Large intestine (tissue), 3 donors: ENCODE measurements at regions not wholly inside any gene's neighbourhood (a gene's known extent, or its start where the extent isn't known, plus 50 kb on each side); places are given as distances from the start of the nearest gene placed in this dataset.
"Not testable (repeated sequence)": the region's sequence is repeated elsewhere in the genome, so short reads cannot be mapped to it uniquely, and the experiment has no call there.

Source experiments
- DNase-seq, 2 donors: peaks; one replicate each; pipeline versions ENCODE4 v3.0.0 to v3.0.0-alpha.2; 2013
- H3K27ac ChIP-seq: one replicate; pipeline ENCODE4 v1.5.1; 2013; ENCODE audit warnings: low read length
- H3K27me3 ChIP-seq: 2 replicates; pipeline ENCODE4 v1.6.1; 2013; ENCODE audit warnings: low read length; ENCODE audit not compliant: control insufficient read depth, insufficient read depth
- H3K36me3 ChIP-seq: 2 replicates; pipeline ENCODE4 v1.6.1; 2013; ENCODE audit warnings: low read length; ENCODE audit not compliant: control insufficient read depth, insufficient read depth
- H3K4me1 ChIP-seq: one replicate; pipeline ENCODE4 v1.6.1; 2013; ENCODE audit warnings: low read length; ENCODE audit not compliant: control insufficient read depth, insufficient read depth
- H3K4me3 ChIP-seq: one replicate; pipeline ENCODE4 v1.5.1; 2013; ENCODE audit warnings: low read length
- H3K9me3 ChIP-seq: one replicate; pipeline ENCODE4 v1.6.1; 2013; ENCODE audit warnings: mild to moderate bottlenecking, low read depth, low read length, moderate library complexity; ENCODE audit not compliant: control insufficient read depth
- WGBS: methylation state at CpG from one replicate; pipeline ENCODE4 v1.1.5; 2013; ENCODE audit warnings: low lambda C conversion rate; ENCODE audit not compliant: insufficient coverage; 5-methylcytosine and 5-hydroxymethylcytosine counted together

GRCh38 chr12:128089961-128090360 lies 177.0 kb upstream of the TMEM132C start:
- H3K36me3 ChIP-seq, result no peaks in the 10 kb centered on the region
- H3K4me1 ChIP-seq, result no peaks in the 10 kb centered on the region
- H3K4me3 ChIP-seq, result no peak overlapping the region
- H3K9me3 ChIP-seq, result no peaks in the 10 kb centered on the region
- no peak overlapping the region for H3K27ac ChIP-seq
- peaks cover 13% of the 10 kb centered on the region for H3K27me3 ChIP-seq
- 60% methylated on average over 1 of the region's 6 CpGs for WGBS
- DNase-seq, result no peak

GRCh38 chr12:128091101-128091720 lies 175.8 kb upstream of the TMEM132C start:
- Histone ChIP-seq H3K4me3 (no peak overlapping the region), H3K27me3 (peaks cover 13% of the 10 kb centered on the region), H3K36me3 (no peaks in the 10 kb centered on the region), H3K27ac (no peak overlapping the region), H3K4me1 (no peaks in the 10 kb centered on the region), H3K9me3 (no peaks in the 10 kb centered on the region)
- WGBS, result 33% methylated on average over 1 of the region's 13 CpGs
- no peak for DNase-seq

GRCh38 chr12:128091951-128092382 lies 175.0 kb upstream of the TMEM132C start:
- no peak overlapping the region for H3K27ac ChIP-seq
- DNase-seq, result no peak
- no peaks in the 10 kb centered on the region for H3K9me3 ChIP-seq
- H3K36me3 ChIP-seq, result no peaks in the 10 kb centered on the region
- no peak overlapping the region for H3K4me3 ChIP-seq
- WGBS, result no CpG with 5 or more reads among the region's 9 CpGs
- no peaks in the 10 kb centered on the region for H3K4me1 ChIP-seq
- peaks cover 13% of the 10 kb centered on the region for H3K27me3 ChIP-seq

- WGBS, result no CpG with 5 or more reads among the region's 7 CpGs
- DNase-seq, result no peak
- H3K4me3 ChIP-seq, result no peak overlapping the region
These were observed 168.2 kb upstream of the TMEM132C start for GRCh38 chr12:128098730-128099129.

GRCh38 chr12:128103152-128103551 lies 163.8 kb upstream of the TMEM132C start:
- no peaks in the 10 kb centered on the region for H3K4me1 ChIP-seq
- 100% methylated on average over 3 of the region's 6 CpGs for WGBS
- H3K27ac ChIP-seq, result no peak overlapping the region
- no peak for DNase-seq
- no peaks in the 10 kb centered on the region for H3K27me3 ChIP-seq
- no peaks in the 10 kb centered on the region for H3K9me3 ChIP-seq
- no peak overlapping the region for H3K4me3 ChIP-seq
- H3K36me3 ChIP-seq, result no peaks in the 10 kb centered on the region

More at GRCh38 chr12:128098730-128099129, 168.2 kb upstream of the TMEM132C start:
- H3K27me3 ChIP-seq, result no peaks in the 10 kb centered on the region
- no peaks in the 10 kb centered on the region for H3K36me3 ChIP-seq
- H3K9me3 ChIP-seq, result no peaks in the 10 kb centered on the region
- no peaks in the 10 kb centered on the region for H3K4me1 ChIP-seq
- H3K27ac ChIP-seq, result no peak overlapping the region

- no CpG with 5 or more reads among the region's 10 CpGs for whole genome bisulfite sequencing
- H3K9me3 ChIP-seq, result no peaks in the 10 kb centered on the region
- no peaks in the 10 kb centered on the region for H3K27me3 ChIP-seq
- H3K36me3 ChIP-seq, result no peaks in the 10 kb centered on the region
- H3K4me1 ChIP-seq, result no peaks in the 10 kb centered on the region
- no peak overlapping the region for H3K4me3 ChIP-seq
- H3K27ac ChIP-seq, result no peak overlapping the region
- no peak for DNase-seq
These were observed 157.7 kb upstream of the TMEM132C start for GRCh38 chr12:128109236-128109635.

GRCh38 chr12:128109636-128110035 lies 157.3 kb upstream of the TMEM132C start:
- no peaks in the 10 kb centered on the region for H3K36me3 ChIP-seq
- no peaks in the 10 kb centered on the region for H3K9me3 ChIP-seq
- H3K4me1 ChIP-seq, result no peaks in the 10 kb centered on the region
- no peaks in the 10 kb centered on the region for H3K27me3 ChIP-seq
- H3K4me3 ChIP-seq, result no peak overlapping the region
- DNase-seq, result no peak
- 90% methylated on average over 2 of the region's 12 CpGs for WGBS
- no peak overlapping the region for H3K27ac ChIP-seq

GRCh38 chr12:128111333-128111732 lies 155.6 kb upstream of the TMEM132C start:
- no peak for DNase-seq

GRCh38 chr12:128111951-128112350 lies 155.0 kb upstream of the TMEM132C start:
- no peak for DNase-seq
- no peak overlapping the region for H3K4me3 ChIP-seq
- no peaks in the 10 kb centered on the region for H3K9me3 ChIP-seq
- H3K36me3 ChIP-seq, result no peaks in the 10 kb centered on the region
- H3K27me3 ChIP-seq, result no peaks in the 10 kb centered on the region
- no CpG with 5 or more reads among the region's 5 CpGs for WGBS
- no peak overlapping the region for H3K27ac ChIP-seq
- no peaks in the 10 kb centered on the region for H3K4me1 ChIP-seq

More at GRCh38 chr12:128111333-128111732, 155.6 kb upstream of the TMEM132C start:
- Histone ChIP-seq H3K27ac (no peak overlapping the region), H3K4me1 (no peaks in the 10 kb centered on the region), H3K36me3 (no peaks in the 10 kb centered on the region), H3K4me3 (no peak overlapping the region), H3K9me3 (no peaks in the 10 kb centered on the region), H3K27me3 (no peaks in the 10 kb centered on the region)
- no CpG with 5 or more reads among the region's 9 CpGs for WGBS

GRCh38 chr12:128113250-128113649 lies 153.7 kb upstream of the TMEM132C start:
- DNase-seq, H3K27me3 ChIP-seq, H3K9me3 ChIP-seq, H3K4me3 ChIP-seq, H3K27ac ChIP-seq, H3K4me1 ChIP-seq, H3K36me3 ChIP-seq: not testable (repeated sequence)
- WGBS, result no CpG with 5 or more reads among the region's 5 CpGs

GRCh38 chr12:128114485-128114884 lies 152.5 kb upstream of the TMEM132C start:
- Histone ChIP-seq H3K27me3 (no peaks in the 10 kb centered on the region), H3K4me3 (no peak overlapping the region), H3K4me1 (no peaks in the 10 kb centered on the region), H3K36me3 (no peaks in the 10 kb centered on the region), H3K27ac (no peak overlapping the region), H3K9me3 (no peaks in the 10 kb centered on the region)
- no CpG with 5 or more reads among the region's 2 CpGs for WGBS
- DNase-seq, result no peak
